SK-N-SH treated with all-trans-retinoic acid at 6 μM for 48 hours (cell line): ENCODE measurements at regions not wholly inside any gene's neighbourhood (a gene's known extent, or its start where the extent isn't known, plus 50 kb on each side); places are given as distances from the start of the nearest gene placed in this dataset.

Source experiments
- ARNTL ChIP-seq: fragments of 450-650 bp; formaldehyde crosslinking; IDR thresholded peaks from 2 replicates; pipeline ENCODE4 v1.5.0; 2020; ENCODE audit warnings: low read depth, mild to moderate bottlenecking, moderate library complexity, borderline replicate concordance
- ISL1 ChIP-seq: fragments of 250-450 bp; sonication (Bioruptor Pico); IDR thresholded peaks from 2 replicates; pipeline ENCODE4 v2.1.2; 2022; ENCODE audit warnings: mild to moderate bottlenecking, moderate library complexity
- RARB ChIP-seq: fragments of 250-450 bp; sonication (Bioruptor Pico); IDR thresholded peaks from 2 replicates; pipeline ENCODE4 v1.8.0; 2021; ENCODE audit warnings: mild to moderate bottlenecking, moderate library complexity
- SNAI2 ChIP-seq: fragments of 250-450 bp; sonication (Bioruptor Pico); IDR thresholded peaks from 2 replicates; pipeline ENCODE4 v1.5.0; 2020; ENCODE audit warnings: mild to moderate bottlenecking, moderate library complexity
- ZFP3 ChIP-seq: fragments of 250-450 bp; sonication (Bioruptor Pico); IDR thresholded peaks from 2 replicates; pipeline ENCODE4 v1.5.0; 2020; ENCODE audit warnings: mild to moderate bottlenecking, moderate library complexity
- ZFP30 ChIP-seq: fragments of 450-650 bp; formaldehyde crosslinking; IDR thresholded peaks from 2 replicates; pipeline ENCODE4 v1.5.0; 2022; ENCODE audit warnings: mild to moderate bottlenecking, moderate library complexity
- TF ChIP-seq, protein P1 (sequence below): fragments of 250-450 bp; sonication (Bioruptor Pico); IDR thresholded peaks from 2 replicates; pipeline ENCODE4 v1.5.1; 2020; ENCODE audit warnings: low read depth, mild to moderate bottlenecking, moderate library complexity
- TF ChIP-seq, protein P2 (sequence below): fragments of 250-450 bp; sonication (Bioruptor Pico); IDR thresholded peaks from 2 replicates; pipeline ENCODE4 v1.8.0; 2020; ENCODE audit warnings: mild to moderate bottlenecking, moderate library complexity, borderline replicate concordance

DNA sequence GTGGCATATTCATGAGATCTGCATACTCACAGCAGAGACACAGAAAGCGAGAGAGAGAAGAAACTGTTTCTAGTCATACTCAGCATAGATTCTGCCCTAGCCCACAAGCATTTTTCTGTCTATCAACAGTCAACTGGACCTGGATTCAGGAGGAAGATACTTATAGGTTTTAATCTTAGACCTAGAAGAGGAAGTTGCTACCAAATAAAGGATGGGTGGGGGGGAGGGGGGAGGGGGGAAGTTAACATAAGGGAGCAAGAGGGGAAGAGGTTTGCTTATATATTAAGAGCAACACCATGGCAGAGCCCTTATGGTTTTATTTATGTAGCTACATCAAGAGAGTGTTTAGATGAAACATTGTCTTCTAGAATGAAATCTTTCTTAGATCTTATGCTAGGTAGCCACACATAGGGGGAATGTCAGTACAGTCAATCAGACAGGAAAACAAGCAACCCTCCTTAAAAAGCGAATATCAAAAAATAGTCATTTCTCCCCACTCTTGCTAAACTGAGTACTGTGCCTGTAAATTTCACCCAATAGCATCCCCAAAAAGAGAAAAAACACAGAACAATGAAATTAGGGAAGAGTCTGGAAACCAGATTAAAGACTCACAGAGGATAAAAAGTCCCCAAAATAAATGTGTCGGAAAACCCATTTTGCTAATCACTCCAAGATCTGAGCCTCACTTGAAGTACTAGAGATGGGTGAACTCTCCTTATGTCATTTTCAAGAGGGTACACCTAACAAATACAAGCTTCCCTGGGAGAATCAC lies 192.7 kb upstream of the NR4A3 start:
- TF ChIP-seq ZFP30 (CRISPR knock-in tag) (no peak), ZFP3 (CRISPR knock-in tag) (no peak), RARB (CRISPR knock-in tag) (no peak), SNAI2 (CRISPR knock-in tag) (no peak), ARNTL (CRISPR knock-in tag) (no peak), ISL1 (CRISPR knock-in tag) (no peak)
- TF ChIP-seq, protein P1, sequence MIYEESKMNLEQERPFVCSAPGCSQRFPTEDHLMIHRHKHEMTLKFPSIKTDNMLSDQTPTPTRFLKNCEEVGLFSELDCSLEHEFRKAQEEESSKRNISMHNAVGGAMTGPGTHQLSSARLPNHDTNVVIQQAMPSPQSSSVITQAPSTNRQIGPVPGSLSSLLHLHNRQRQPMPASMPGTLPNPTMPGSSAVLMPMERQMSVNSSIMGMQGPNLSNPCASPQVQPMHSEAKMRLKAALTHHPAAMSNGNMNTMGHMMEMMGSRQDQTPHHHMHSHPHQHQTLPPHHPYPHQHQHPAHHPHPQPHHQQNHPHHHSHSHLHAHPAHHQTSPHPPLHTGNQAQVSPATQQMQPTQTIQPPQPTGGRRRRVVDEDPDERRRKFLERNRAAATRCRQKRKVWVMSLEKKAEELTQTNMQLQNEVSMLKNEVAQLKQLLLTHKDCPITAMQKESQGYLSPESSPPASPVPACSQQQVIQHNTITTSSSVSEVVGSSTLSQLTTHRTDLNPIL: no peak
- TF ChIP-seq, protein P2, sequence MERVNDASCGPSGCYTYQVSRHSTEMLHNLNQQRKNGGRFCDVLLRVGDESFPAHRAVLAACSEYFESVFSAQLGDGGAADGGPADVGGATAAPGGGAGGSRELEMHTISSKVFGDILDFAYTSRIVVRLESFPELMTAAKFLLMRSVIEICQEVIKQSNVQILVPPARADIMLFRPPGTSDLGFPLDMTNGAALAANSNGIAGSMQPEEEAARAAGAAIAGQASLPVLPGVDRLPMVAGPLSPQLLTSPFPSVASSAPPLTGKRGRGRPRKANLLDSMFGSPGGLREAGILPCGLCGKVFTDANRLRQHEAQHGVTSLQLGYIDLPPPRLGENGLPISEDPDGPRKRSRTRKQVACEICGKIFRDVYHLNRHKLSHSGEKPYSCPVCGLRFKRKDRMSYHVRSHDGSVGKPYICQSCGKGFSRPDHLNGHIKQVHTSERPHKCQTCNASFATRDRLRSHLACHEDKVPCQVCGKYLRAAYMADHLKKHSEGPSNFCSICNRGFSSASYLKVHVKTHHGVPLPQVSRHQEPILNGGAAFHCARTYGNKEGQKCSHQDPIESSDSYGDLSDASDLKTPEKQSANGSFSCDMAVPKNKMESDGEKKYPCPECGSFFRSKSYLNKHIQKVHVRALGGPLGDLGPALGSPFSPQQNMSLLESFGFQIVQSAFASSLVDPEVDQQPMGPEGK (CRISPR knock-in tag): no peak
